ENCODE measurements at regions not wholly inside any gene's neighbourhood (a gene's known extent, or its start where the extent isn't known, plus 50 kb on each side); places are given as distances from the start of the nearest gene placed in this dataset.

GRCh38 chr3:26070854-26071253 lies 281.0 kb downstream of the OXSM start:
- no peaks in the 10 kb centered on the region for H3K4me1 ChIP-seq
- no peak for DNase-seq
- no peak overlapping the region for H3K27ac ChIP-seq
- no peak overlapping the region for H3K4me3 ChIP-seq
- H3K36me3 ChIP-seq: no peaks in the 10 kb centered on the region
- no peaks in the 10 kb centered on the region for H3K27me3 ChIP-seq
- TF ChIP-seq POLR2A (IDR thresholded peaks at IDR 0.05): no peak
- no peak for TF ChIP-seq CTCF (IDR thresholded peaks at IDR 0.05)
- H3K9me3 ChIP-seq: no peaks in the 10 kb centered on the region

- H3K4me1 ChIP-seq: no peaks in the 10 kb centered on the region
Observed at GRCh38 chr3:26074080-26074479, 284.2 kb downstream of the OXSM start.

GRCh38 chr3:26078539-26078938 lies 288.6 kb downstream of the OXSM start:
- no peak for DNase-seq
- H3K36me3 ChIP-seq: no peaks in the 10 kb centered on the region
- no peak for TF ChIP-seq CTCF (IDR thresholded peaks at IDR 0.05)
- no peak for TF ChIP-seq POLR2A (IDR thresholded peaks at IDR 0.05)

More at GRCh38 chr3:26074080-26074479, 284.2 kb downstream of the OXSM start:
- DNase-seq: no peak
- Histone ChIP-seq H3K27ac (no peak overlapping the region), H3K27me3 (no peaks in the 10 kb centered on the region), H3K36me3 (no peaks in the 10 kb centered on the region), H3K9me3 (no peaks in the 10 kb centered on the region), H3K4me3 (no peak overlapping the region)
- TF ChIP-seq CTCF (IDR thresholded peaks at IDR 0.05) (no peak), POLR2A (IDR thresholded peaks at IDR 0.05) (no peak)

GRCh38 chr3:26081166-26081565 lies 291.3 kb downstream of the OXSM start:
- TF ChIP-seq POLR2A (IDR thresholded peaks at IDR 0.05): no peak
- no peak for TF ChIP-seq CTCF (IDR thresholded peaks at IDR 0.05)
- no peaks in the 10 kb centered on the region for H3K4me1 ChIP-seq
- no peaks in the 10 kb centered on the region for H3K36me3 ChIP-seq
- H3K27me3 ChIP-seq: no peaks in the 10 kb centered on the region
- no peak for DNase-seq
- H3K9me3 ChIP-seq: no peaks in the 10 kb centered on the region
- no peak overlapping the region for H3K4me3 ChIP-seq
- no peak overlapping the region for H3K27ac ChIP-seq

More at GRCh38 chr3:26078539-26078938, 288.6 kb downstream of the OXSM start:
- no peaks in the 10 kb centered on the region for H3K27me3 ChIP-seq
- H3K27ac ChIP-seq: no peak overlapping the region
- H3K4me1 ChIP-seq: no peaks in the 10 kb centered on the region
- H3K9me3 ChIP-seq: no peaks in the 10 kb centered on the region
- H3K4me3 ChIP-seq: no peak overlapping the region

- H3K27me3 ChIP-seq: no peaks in the 10 kb centered on the region
- H3K27ac ChIP-seq: no peak overlapping the region
- no peaks in the 10 kb centered on the region for H3K9me3 ChIP-seq
- no peak overlapping the region for H3K4me3 ChIP-seq
- no peaks in the 10 kb centered on the region for H3K36me3 ChIP-seq
- H3K4me1 ChIP-seq: no peaks in the 10 kb centered on the region
- TF ChIP-seq POLR2A (IDR thresholded peaks at IDR 0.05) (no peak), CTCF (IDR thresholded peaks at IDR 0.05) (no peak)
- DNase-seq: no peak
Observed at GRCh38 chr3:26081806-26082205, 291.9 kb downstream of the OXSM start.

GRCh38 chr3:26082911-26083310 lies 293.0 kb downstream of the OXSM start:
- H3K9me3 ChIP-seq: peaks cover 0 to 7% (median 3%) of the 10 kb centered on the region in 4 donors
- no peaks in the 10 kb centered on the region for H3K4me1 ChIP-seq
- H3K4me3 ChIP-seq: no peak overlapping the region
- DNase-seq: no peak
- no peak overlapping the region for H3K27ac ChIP-seq
- TF ChIP-seq CTCF (IDR thresholded peaks at IDR 0.05) (no peak), POLR2A (IDR thresholded peaks at IDR 0.05) (no peak)
- H3K27me3 ChIP-seq: no peaks in the 10 kb centered on the region
- H3K36me3 ChIP-seq: no peaks in the 10 kb centered on the region
